KBM-7 (cell line): ENCODE measurements at regions not wholly inside any gene's neighbourhood (a gene's known extent, or its start where the extent isn't known, plus 50 kb on each side); places are given as distances from the start of the nearest gene placed in this dataset.
"Not testable (repeated sequence)": the region's sequence is repeated elsewhere in the genome, so short reads cannot be mapped to it uniquely, and the experiment has no call there.

Experiments
- DNase-seq: peaks from one replicate; pipeline ENCODE4 v3.0.0-alpha.2; 2015
- in situ Hi-C: fragments of 300-500 bp; cut with MboI; formaldehyde crosslinking; loops from 2 replicates; pipeline ENCODE4 v1.14.3; 2020; ENCODE audit warnings: low sequenced_read_pairs, low pct_unique_long_range_greater_than_20kb, mixed read lengths

GRCh38 chr7:84895563-84895962, 291.3 kb downstream of the SEMA3D start:
- DNase-seq: no peak
- in situ Hi-C loops: no loop called here

DNA sequence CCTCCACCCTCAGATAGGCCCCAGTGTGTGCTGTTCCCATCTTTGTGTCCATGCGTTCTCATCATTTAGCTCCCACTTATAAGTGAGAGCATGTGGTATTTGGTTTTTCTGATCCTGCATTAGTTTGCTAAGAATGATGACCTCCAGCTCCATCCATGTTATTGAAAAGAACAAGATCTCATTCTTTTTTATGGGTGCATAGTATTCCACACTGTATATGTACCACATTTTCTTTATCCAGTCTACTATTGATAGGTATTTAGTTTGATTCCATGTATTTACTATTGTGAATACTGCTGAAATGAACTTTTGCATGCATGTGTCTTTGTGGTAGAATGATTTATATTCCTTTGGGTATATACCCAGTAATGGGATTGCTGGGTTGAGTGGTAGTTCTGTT, 303.3 kb downstream of the SEMA3D start:
- in situ Hi-C loops, DNase-seq: not testable (repeated sequence)

DNA sequence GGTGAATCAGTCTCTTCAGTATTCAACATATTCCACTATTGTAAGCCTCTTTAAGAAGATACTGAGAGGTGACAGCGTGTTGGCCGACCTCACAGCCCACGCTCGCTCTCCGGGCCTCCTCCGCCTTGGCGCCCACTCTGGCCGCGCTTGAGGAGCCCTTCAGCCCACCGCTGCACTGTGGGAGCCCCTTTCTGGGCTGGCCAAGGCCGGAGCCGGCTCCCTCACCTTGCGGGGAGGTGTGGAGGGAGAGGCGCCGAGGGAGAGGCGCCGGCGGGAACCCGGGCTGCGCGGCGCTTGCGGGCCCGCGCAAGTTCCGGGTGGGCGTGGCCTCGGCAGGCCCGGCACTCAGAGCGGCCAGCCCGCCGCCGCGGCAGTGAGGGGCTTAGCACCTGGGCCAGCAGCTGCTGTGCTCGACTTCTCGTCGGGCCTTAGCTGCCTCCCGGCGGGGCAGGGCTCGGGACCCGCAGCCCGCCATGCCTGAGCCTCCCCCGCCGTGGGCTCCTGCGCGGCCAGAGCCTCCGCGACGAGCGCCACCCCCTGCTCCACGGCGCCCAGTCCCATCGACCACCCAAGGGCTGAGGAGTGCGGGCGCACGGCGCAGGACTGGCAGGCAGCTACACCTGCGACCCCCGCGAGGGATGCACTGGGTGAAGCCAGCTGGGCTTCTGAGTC, 306.4 kb downstream of the SEMA3D start:
- DNase-seq, in situ Hi-C loops: not testable (repeated sequence)

DNA sequence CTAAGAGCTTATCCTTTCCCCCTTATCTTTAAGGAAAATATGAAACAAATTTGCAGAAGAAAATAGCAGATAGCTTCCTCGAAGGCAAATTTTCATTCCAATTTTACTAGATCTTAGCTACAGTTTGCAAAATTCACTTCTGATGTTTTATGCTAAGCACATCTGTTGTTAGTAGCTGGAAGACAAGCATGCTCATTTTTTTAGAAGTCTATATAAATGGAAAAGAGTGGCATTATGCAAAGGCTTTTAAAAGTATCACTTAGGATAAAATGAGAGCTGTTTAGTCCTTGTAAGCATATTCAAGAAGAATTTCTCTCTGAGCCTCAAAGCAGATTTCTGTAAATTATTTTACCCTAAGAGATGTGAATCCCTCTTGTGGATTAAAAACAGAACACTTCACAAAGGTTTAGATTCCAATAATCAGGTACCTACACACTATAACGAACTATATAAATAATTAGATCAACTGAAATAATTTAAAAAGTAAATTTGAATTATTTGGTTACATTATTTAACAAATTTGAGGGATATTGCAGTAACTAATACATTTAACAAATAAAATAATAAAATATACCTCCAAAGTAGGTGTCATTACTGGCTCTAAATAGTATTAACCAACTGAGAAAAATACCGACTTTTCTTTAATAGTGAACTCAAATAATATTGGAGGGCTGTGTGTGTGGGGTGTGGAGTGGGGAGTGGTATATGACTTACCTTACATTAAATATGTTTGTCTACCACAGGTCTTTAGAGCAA, 307.1 kb downstream of the SEMA3D start:
- no peak for DNase-seq
- in situ Hi-C loops: no loop called here

DNA sequence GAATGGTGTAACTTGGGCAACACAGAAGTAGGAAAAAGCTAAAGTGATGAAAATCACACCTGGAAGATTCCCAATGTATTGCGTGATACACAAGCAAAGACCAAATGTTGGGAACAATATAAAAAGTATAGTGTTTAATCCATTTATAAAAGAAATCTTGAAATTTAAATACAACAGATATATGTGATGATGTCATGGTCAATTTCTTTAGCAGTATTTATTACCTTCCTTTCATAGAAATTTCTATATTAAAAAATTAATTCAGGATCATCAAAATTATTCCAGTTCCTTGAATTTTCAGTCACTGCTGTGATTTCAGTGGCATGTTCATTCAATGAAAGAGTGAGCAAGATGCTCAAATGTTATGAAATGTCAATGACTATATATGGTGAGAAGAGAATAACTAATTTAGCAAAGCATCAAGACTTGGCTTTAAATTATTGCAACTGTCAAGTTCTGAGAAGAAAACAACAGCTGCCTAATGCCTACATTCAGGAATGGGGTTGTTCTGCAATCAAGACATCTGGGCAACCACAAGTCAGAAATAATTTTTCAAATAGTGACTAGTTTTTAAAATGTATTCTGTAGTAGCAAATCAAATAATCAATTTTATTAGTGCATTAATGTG, 308.8 kb downstream of the SEMA3D start:
- in situ Hi-C loops: no loop called here
- DNase-seq: no peak

GRCh38 chr7:84876061-84876821, 310.6 kb downstream of the SEMA3D start:
- in situ Hi-C loops: no loop called here
- no peak for DNase-seq

- in situ Hi-C loops: no loop called here
Observed at GRCh38 chr7:84865560-84865959, 321.3 kb downstream of the SEMA3D start.

DNA sequence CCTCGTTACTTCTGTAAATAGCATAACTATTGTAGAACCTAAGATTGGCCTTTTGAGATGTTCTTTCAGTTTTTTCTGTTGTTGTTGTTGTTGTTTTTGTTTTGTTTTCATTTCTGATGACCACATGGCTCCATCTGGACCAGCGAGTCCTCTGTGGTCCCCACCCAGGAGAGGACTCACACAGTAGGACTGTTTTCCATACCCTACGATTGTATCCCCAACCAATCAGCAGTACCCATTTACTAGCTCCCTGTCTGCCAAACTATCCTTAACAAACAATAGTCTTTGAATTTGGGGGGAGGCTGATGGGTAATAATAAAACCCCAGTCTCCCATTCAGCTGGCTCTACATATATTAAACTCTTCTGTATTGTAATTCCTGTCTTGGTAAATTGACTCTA, 329.5 kb downstream of the SEMA3D start:
- no peak for DNase-seq
- in situ Hi-C loops: no loop called here

More at GRCh38 chr7:84865560-84865959, 321.3 kb downstream of the SEMA3D start:
- DNase-seq: no peak

DNA sequence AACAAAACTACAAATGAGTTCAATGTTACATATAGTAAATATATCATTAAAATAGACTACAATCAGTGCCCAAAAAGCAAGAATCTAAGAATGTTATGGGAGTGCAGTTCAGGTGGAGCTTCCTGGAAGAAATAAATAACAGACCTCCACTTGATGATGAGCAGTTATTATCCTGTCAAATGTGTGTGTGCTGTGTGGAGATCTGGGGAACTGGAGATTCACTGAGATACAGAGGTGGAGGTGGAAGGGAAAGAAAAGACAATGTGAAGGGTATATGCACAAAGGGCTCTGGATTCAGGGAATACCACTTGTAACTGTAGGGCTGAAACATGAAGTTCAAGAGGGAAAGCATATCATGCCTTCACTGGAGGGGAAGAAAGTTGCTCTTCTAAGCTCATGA, 331.1 kb downstream of the SEMA3D start:
- in situ Hi-C loops: no loop called here
- no peak for DNase-seq

GRCh38 chr7:84848974-84849372, 337.9 kb downstream of the SEMA3D start:
- in situ Hi-C loops: not testable (repeated sequence)

DNA sequence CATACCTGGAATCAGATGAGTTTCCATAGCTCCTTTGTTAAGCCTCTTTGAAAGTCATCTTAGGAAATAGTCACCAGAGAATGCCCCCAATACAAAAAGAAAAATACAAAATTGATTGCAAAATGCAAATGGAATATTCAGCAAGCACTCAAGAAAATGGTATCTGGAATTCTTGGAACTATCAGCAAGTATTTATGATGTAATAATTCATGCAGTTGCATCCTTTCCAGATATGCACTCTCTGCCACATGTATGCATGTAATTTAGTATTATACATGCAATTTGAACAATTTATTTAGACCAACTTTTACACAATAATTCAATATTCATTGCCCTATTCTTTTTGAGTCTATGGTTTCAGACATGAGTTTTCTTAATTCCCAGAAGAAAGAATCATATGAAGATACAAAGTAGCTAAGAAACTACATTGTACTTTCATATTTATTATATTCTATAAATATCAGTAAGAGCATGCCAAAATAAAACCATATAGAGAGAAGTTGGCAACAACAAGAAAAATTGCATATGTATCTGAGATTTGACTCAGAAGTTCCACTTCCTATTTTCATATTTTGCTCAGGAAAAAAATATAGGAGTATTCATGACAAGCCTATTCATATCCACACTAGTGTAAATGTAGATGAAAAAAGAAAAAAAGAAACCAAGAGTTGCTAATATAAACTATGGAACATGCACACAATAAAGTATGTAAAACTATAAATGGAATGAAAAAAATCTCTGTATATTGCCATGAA, 338.5 kb downstream of the SEMA3D start:
- in situ Hi-C loops: no loop called here
- DNase-seq: no peak

More at GRCh38 chr7:84848974-84849372, 337.9 kb downstream of the SEMA3D start:
- peak; percentile 46 for DNase-seq

GRCh38 chr7:84847790-84848189, 339.1 kb downstream of the SEMA3D start:
- in situ Hi-C loops: no loop called here
- no peak for DNase-seq

- in situ Hi-C loops: no loop called here
- DNase-seq: no peak
Observed at GRCh38 chr7:84847038-84847437, 339.8 kb downstream of the SEMA3D start.

DNA sequence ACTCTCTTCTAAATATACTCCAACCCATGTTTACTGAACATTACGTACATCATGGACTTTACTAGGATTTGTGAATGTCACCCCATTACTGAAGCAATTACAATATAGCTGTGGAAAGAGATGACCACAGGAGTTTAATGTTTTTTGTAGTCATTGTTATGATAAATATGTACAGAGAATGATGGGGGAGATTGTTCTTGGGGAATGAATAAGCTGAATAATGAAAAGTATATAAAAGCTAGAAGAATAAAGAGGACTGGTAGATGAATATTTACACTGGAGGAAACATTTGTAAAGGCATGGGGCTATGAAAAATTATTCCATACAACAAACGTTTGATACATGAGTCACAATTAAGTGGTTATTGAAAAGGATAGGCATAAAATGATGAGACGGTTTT, 340.9 kb downstream of the SEMA3D start:
- no peak for DNase-seq
- in situ Hi-C loops: no loop called here

DNA sequence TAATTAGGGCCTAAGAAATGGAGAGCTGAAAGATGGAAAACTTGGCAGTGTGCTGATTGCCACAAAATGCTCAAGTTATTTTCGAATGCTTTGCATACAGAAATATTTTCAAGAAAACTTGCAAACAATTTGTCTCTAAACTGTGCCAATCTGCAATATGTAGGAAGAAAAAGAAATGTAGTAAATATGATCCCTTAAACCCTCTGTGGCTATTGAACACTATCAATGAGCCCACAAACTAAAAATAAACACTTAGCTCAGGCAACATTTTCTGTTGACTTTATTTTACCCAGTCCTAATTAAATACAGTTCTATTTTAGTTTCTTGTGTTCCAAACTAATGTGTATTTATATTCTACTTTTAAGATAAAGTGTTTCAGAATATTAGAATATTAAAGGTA, 342.1 kb downstream of the SEMA3D start:
- DNase-seq: no peak
- in situ Hi-C loops: no loop called here

- no peak for DNase-seq
- in situ Hi-C loops: no loop called here
Observed at GRCh38 chr7:84841809-84842208, 345.0 kb downstream of the SEMA3D start.

DNA sequence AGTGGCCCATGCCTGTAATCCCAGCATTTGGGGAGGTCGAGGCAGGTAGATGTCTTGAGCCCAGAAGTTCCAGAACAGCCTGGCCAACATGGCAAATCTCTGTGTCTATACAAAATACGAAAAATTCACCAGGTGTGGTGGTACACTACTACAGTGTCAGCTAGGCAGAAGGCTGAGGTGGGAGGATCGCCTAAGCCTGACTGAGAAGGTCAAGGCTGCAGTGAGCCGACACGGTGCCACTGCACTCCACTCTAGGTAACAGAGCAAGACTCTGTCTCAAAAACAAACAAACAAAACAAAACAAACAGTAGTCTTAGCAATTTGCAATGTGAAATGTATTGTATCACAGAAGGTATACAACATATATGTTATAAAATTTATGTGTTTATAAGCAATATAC, 348.0 kb downstream of the SEMA3D start:
- DNase-seq: no peak
- in situ Hi-C loops: no loop called here

DNA sequence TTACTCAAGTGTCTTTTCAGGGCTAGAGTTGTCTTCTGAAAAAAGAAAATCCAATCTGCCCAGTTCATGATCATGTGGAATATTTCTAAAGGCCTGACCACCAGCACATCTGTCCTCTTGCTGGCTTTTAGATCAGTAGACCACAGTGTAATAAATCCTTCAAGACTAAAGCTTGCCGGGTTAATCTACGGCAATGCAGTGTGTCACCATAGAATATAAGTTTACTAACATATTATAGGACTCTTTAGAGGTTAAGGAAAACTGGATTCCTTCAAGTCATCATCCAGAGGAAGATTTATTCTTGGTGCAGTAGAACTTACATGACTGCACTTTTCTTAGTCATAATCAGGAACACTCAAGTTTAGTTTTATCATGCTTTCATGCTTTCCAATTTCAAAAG, 349.5 kb downstream of the SEMA3D start:
- in situ Hi-C loops: no loop called here
- DNase-seq: no peak

DNA sequence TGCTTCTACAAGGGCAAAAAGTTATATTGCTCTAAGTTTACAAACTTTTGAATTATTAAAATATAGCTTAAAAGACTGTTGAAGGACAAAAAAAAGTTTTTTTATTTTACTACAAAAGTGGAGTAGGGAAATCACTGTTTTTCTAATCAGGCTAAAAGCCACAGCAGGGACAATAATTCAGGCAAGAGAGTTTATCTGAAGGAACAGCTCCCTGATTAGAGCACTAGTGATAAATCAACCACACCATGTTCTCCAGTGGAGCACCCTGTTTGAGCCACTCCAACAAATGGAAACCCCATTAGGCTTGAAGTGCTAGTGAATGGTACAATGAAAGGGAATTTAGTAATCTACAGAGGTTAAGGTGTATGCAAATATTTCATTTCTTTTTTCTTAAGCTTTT, 357.1 kb downstream of the SEMA3D start:
- in situ Hi-C loops: no loop called here
- no peak for DNase-seq
